AG04449 (cell line): ENCODE measurements at regions not wholly inside any gene's neighbourhood (a gene's known extent, or its start where the extent isn't known, plus 50 kb on each side); places are given as distances from the start of the nearest gene placed in this dataset.

Source experiments
- CTCF ChIA-PET: fragments of 350-600 bp; formaldehyde crosslinking; extraction: SDS; loops from one replicate; lab custom pipeline; 2021; ENCODE audit warnings: antibody characterized with exemption; lab: Yijun Ruan, JAX
- POLR2A ChIA-PET: fragments of 400-600, 350-600 bp; formaldehyde crosslinking; extraction: SDS; loops from one replicate; lab custom pipeline; 2020; ENCODE audit warnings: antibody characterized with exemption, inconsistent platforms; lab: Yijun Ruan, JAX
- DNase-seq: peaks from one replicate; pipeline ENCODE4 v3.0.0-alpha.2; 2010; ENCODE audit warnings: low read depth, low spot score
- H3K4me3 ChIP-seq: 2 replicates; pipeline ENCODE4 v1.5.1; 2011; ENCODE audit warnings: low read depth, mild to moderate bottlenecking, control low read depth, low read length
- TF ChIP-seq, protein P1 (sequence below): IDR thresholded peaks from one replicate; pipeline ENCODE4 v1.5.1; 2011; ENCODE audit warnings: mild to moderate bottlenecking, moderate library complexity, low read length, control low read depth, inconsistent platforms; ENCODE audit not compliant: insufficient read depth; ENCODE audit errors: missing control alignments

- H3K4me3 ChIP-seq: no peak overlapping the region
- DNase-seq: no peak
- ChIA-PET CTCF (interaction anchor here (0.7 to 1.3 kb wide), 2 partner anchors 10 to 19 kb away, joined by 3 read pairs; no protein-coding TSS in a partner anchor), POLR2A (no interaction called here)
- TF ChIP-seq, protein P1, sequence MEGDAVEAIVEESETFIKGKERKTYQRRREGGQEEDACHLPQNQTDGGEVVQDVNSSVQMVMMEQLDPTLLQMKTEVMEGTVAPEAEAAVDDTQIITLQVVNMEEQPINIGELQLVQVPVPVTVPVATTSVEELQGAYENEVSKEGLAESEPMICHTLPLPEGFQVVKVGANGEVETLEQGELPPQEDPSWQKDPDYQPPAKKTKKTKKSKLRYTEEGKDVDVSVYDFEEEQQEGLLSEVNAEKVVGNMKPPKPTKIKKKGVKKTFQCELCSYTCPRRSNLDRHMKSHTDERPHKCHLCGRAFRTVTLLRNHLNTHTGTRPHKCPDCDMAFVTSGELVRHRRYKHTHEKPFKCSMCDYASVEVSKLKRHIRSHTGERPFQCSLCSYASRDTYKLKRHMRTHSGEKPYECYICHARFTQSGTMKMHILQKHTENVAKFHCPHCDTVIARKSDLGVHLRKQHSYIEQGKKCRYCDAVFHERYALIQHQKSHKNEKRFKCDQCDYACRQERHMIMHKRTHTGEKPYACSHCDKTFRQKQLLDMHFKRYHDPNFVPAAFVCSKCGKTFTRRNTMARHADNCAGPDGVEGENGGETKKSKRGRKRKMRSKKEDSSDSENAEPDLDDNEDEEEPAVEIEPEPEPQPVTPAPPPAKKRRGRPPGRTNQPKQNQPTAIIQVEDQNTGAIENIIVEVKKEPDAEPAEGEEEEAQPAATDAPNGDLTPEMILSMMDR: no peak
These were observed 524.1 kb downstream of the PLCL1 start for GRCh38 chr2:198328454-198328853.

DNA sequence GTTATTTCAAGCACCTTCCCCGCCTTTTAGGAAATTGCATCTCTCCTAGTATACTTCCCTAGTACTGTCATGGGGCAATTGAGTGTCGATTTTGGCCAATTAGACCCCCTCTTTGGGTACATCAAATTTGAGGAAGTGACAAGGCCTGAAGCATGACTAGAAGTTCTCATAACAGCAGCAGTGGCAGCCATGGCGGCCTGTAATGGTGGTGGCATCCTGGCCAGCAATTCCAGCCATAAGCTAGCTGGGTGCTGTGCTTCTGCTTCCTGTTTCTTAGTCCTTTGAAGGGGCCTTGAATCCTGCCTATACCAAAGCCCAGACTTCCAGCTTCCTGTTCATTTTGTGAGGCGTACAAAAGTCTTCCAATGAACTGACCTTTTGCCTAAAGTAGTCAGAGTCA, 523.1 kb downstream of the PLCL1 start:
- ChIA-PET CTCF (interaction anchor here (1.7 kb wide), 1 partner anchor 18 kb away, joined by 5 read pairs; no protein-coding TSS in a partner anchor), POLR2A (no interaction called here)
- no peak for DNase-seq
- TF ChIP-seq, protein P1: no peak
- no peak overlapping the region for H3K4me3 ChIP-seq

DNA sequence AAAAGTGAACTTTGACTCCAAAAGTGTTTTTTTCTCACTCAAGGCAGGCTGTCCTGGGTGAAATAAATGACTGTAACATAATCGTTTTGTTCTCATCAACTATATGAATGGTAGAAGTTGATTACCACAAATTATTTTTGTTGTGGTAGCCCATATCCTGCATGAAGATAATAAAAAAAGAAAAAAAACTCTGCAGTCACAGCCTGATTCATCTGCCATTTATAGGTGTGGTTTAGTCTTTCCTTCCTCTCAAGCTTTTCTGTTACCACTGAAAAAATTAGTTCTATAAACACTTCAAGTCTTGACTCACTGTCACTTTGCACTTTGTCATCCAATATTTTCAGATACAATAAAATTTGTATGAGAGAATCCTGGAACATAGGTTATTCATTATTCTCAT, 522.0 kb downstream of the PLCL1 start:
- ChIA-PET POLR2A (no interaction called here), CTCF (interaction anchor here (1.0 to 1.7 kb wide), 3 partner anchors 12 to 17 kb away, joined by 4 to 5 read pairs (median 4); no protein-coding TSS in a partner anchor)
- TF ChIP-seq, protein P1: no peak
- DNase-seq: no peak
- H3K4me3 ChIP-seq: no peak overlapping the region

DNA sequence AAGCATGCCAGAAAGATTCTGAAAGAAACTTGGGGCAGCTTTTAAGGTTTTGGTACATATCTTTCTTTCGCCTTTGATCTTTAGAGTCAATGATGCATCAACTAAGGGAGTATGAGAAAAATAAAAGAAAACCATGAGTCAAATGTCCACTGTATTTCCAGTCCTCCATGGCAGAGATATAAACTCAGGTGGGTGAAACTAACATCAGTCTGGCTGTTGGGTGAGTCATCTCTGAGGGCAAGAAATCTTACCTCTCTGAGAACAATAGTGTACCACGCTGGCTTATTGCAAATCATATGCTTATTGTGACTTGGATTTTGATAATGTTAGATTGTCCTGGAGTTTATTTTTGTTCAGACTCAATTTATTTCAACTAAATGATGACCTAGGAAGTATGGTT, 521.0 kb downstream of the PLCL1 start:
- CTCF ChIA-PET: interaction anchor here (0.6 to 1.3 kb wide), 3 partner anchors 11 to 13 kb away, joined by 3 to 4 read pairs (median 4); no protein-coding TSS in a partner anchor
- TF ChIP-seq, protein P1: no peak
- no peak for DNase-seq
- POLR2A ChIA-PET: no interaction called here
- no peak overlapping the region for H3K4me3 ChIP-seq

DNA sequence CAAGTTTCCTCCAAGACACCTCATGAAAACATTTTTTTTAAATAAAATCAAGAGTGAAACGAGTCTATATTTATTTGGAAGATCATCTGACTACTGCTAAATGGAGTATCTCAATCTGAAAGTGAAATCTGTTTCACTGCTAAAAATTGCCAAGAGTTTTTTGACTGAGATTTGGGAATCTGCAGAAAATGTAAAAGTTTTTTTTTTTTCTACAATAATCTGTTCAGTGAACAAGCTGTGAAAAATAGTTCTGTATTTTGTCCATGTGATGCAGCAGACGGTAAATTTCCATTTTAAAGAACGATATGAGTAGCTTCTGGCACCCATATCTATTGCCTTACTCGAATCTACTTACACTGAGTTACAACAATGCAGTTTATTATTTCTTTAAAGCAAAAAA, 519.7 kb downstream of the PLCL1 start:
- ChIA-PET POLR2A (no interaction called here), CTCF (interaction anchor here (0.7 to 1.5 kb wide), 4 partner anchors 9 to 1165 kb away, joined by 3 to 6 read pairs (median 5); no protein-coding TSS in a partner anchor)
- DNase-seq: no peak
- TF ChIP-seq, protein P1: no peak
- H3K4me3 ChIP-seq: no peak overlapping the region

DNA sequence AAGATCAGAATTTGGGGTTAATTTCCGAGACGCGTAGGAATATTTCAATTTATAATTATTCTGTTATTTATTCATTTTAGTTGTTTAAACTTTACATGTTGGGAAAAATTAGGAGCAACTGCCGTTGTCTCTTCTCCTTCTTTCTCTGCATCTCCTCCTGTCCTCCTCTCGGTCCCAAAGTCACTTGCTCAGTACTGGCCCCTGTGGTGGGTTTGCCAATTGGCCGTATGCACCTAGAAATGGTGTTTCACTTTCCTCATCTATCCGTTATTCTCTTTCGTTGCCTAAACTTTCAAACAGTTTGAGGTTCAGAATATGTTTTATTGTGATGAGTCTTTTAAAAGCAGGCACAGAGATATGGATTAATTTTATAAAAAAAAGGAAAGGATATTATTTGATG, 517.9 kb downstream of the PLCL1 start:
- no peak for DNase-seq
- H3K4me3 ChIP-seq: no peak overlapping the region
- TF ChIP-seq, protein P1: no peak
- POLR2A ChIA-PET: no interaction called here
- CTCF ChIA-PET: interaction anchor here (12.2 kb wide), 1 partner anchor 1162 kb away, joined by 348 read pairs; no protein-coding TSS in a partner anchor
